ENCODE measurements at regions not wholly inside any gene's neighbourhood (a gene's known extent, or its start where the extent isn't known, plus 50 kb on each side); places are given as distances from the start of the nearest gene placed in this dataset.

DNA sequence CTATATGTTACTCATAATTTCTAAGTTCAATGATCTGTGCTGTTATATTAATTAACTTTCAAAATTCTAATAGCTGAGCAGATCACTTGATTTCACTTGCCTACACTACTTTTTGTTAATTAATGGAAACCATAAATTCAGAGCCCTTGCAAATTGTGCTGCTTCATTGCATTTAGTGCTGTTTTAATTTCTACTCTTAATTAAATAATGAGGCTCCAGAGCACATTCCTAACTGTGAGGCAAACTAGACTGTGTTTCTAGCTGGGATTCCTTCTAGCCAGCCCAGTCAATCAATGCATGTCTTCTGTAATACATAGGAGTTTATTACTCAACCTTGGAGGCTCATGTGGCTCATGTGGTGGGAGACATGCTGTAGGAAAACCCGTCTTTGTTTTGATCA, 301.1 kb upstream of the GOLIM4 start:
- H3K4me3 ChIP-seq: no peak overlapping the region
- DNase-seq: no peak
- TF ChIP-seq EP300 (IDR thresholded peaks at IDR 0.05): no peak
- TF ChIP-seq, protein P1, sequence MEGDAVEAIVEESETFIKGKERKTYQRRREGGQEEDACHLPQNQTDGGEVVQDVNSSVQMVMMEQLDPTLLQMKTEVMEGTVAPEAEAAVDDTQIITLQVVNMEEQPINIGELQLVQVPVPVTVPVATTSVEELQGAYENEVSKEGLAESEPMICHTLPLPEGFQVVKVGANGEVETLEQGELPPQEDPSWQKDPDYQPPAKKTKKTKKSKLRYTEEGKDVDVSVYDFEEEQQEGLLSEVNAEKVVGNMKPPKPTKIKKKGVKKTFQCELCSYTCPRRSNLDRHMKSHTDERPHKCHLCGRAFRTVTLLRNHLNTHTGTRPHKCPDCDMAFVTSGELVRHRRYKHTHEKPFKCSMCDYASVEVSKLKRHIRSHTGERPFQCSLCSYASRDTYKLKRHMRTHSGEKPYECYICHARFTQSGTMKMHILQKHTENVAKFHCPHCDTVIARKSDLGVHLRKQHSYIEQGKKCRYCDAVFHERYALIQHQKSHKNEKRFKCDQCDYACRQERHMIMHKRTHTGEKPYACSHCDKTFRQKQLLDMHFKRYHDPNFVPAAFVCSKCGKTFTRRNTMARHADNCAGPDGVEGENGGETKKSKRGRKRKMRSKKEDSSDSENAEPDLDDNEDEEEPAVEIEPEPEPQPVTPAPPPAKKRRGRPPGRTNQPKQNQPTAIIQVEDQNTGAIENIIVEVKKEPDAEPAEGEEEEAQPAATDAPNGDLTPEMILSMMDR (IDR thresholded peaks at IDR 0.05): no peak
- TF ChIP-seq POLR2A (IDR thresholded peaks at IDR 0.05): no peak
- no peaks in the 10 kb centered on the region for H3K36me3 ChIP-seq
- no peaks in the 10 kb centered on the region for H3K4me1 ChIP-seq (ENCODE audit: insufficient read depth)
- H3K9me3 ChIP-seq: no peaks in the 10 kb centered on the region
- no peaks in the 10 kb centered on the region for H3K27me3 ChIP-seq
- intact Hi-C loops (cut with DNase I): no loop called here
- no peak overlapping the region for H3K27ac ChIP-seq
- 79 to 85% (median 83%) methylated on average over 1 of the region's 1 CpG for WGBS, 3 donors

DNA sequence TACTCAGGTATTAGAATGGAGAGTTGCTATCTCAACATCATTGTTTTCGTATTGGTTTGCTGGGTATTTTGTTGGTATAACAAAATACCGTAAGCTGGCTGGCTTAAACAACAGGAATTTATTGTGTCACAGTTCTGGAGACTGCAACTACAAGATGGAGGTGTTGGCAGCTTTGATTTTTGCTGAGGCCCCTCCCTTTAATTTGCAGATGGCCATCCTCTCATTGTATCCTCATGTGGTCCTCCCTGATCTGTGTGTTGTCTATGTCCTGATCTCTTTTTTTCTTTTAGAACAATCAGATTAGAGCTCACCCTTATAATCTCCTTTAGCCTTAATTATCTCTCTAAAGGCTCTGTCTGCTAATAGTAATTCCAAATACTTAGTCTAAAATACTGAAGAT, 299.8 kb upstream of the GOLIM4 start:
- Histone ChIP-seq H3K4me3 (no peak overlapping the region), H3K9me3 (no peaks in the 10 kb centered on the region), H3K27ac (no peak overlapping the region), H3K36me3 (no peaks in the 10 kb centered on the region), H3K27me3 (no peaks in the 10 kb centered on the region), H3K4me1 (ENCODE audit: insufficient read depth) (no peaks in the 10 kb centered on the region)
- 74 to 89% (median 81%) methylated on average over 2 of the region's 2 CpGs for WGBS, 3 donors
- DNase-seq: no peak
- TF ChIP-seq POLR2A (IDR thresholded peaks at IDR 0.05): no peak
- TF ChIP-seq EP300 (IDR thresholded peaks at IDR 0.05): no peak
- TF ChIP-seq, protein P1 (IDR thresholded peaks at IDR 0.05): no peak
- intact Hi-C loops (cut with DNase I): no loop called here

DNA sequence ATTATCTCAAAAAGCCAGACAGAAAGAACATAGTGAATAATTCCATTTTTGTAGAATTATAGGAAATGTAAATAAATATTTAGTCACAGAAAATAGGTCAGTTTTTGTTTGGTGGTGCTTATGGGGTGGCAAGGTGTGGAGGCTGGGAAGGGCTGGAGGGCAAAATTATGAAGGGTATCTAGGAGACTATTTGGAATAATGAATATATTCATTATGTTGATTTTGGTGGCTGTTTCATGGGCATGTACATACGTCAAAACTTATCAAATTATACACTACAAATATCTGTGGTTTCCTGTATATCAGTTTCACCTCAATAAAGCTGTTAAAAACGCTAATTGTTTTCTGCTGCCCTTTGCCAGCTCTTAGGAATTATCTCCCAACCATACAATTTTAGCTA, 298.7 kb upstream of the GOLIM4 start:
- Histone ChIP-seq H3K36me3 (no peaks in the 10 kb centered on the region), H3K4me3 (no peak overlapping the region), H3K9me3 (no peaks in the 10 kb centered on the region), H3K27ac (no peak overlapping the region), H3K4me1 (ENCODE audit: insufficient read depth) (no peaks in the 10 kb centered on the region), H3K27me3 (no peaks in the 10 kb centered on the region)
- DNase-seq: no peak
- WGBS, 3 donors: 57 to 73% (median 65%) methylated on average over 2 of the region's 2 CpGs
- intact Hi-C loops (cut with DNase I): no loop called here
- TF ChIP-seq POLR2A (IDR thresholded peaks at IDR 0.05): no peak
- TF ChIP-seq, protein P1 (IDR thresholded peaks at IDR 0.05): no peak
- no peak for TF ChIP-seq EP300 (IDR thresholded peaks at IDR 0.05)

DNA sequence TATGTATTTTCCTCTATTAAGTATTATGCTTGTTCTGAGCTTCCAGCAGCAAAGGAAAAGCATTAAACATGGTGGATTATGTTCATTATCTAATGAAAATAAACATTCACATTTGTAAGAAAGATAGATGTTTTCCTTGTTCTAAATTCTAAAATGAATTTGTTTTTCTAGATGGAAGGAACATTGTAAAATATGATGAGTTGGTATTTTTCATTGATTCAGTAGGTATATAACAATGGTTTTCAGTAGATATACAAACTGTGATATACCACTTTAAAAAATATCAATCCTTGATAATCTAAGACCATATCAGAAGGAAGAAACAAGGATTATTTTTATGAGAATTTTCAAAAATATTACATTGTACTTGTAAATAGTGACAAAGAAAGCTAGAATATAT, 290.6 kb upstream of the GOLIM4 start:
- DNase-seq: no peak
- TF ChIP-seq, protein P1 (IDR thresholded peaks at IDR 0.05): no peak
- TF ChIP-seq EP300 (IDR thresholded peaks at IDR 0.05): no peak
- no peak for TF ChIP-seq POLR2A (IDR thresholded peaks at IDR 0.05)
- Histone ChIP-seq H3K27me3 (no peaks in the 10 kb centered on the region), H3K27ac (no peak overlapping the region), H3K36me3 (no peaks in the 10 kb centered on the region), H3K9me3 (no peaks in the 10 kb centered on the region), H3K4me1 (ENCODE audit: insufficient read depth) (no peaks in the 10 kb centered on the region), H3K4me3 (no peak overlapping the region)
- intact Hi-C loops (cut with DNase I): no loop called here

DNA sequence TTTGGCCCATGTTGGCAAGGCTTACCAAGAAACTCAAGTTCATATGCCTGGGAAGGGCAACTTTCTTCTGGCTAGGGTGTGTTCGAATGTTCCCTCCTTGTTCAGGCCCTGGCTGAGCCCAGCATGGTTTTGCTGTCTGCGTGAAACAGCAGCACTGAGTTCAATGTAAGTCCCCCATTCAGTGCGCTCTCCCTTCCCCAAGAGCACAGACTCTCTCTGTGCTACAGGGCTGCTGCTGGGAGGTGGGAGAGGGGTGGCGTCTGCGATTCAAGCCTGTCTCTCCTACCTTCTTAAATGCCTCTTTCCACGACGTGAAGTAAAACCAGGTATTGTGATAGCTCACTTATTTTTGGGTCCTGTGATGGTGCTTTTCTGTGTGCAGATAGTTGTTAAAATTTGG, 289.3 kb upstream of the GOLIM4 start:
- DNase-seq: no peak
- H3K4me3 ChIP-seq: no peak overlapping the region
- no peak for TF ChIP-seq EP300 (IDR thresholded peaks at IDR 0.05)
- TF ChIP-seq, protein P1 (IDR thresholded peaks at IDR 0.05): no peak
- TF ChIP-seq POLR2A (IDR thresholded peaks at IDR 0.05): no peak
- no peaks in the 10 kb centered on the region for H3K9me3 ChIP-seq
- no peaks in the 10 kb centered on the region for H3K4me1 ChIP-seq (ENCODE audit: insufficient read depth)
- 73 to 81% (median 75%) methylated on average over 7 of the region's 7 CpGs for WGBS, 3 donors
- no peak overlapping the region for H3K27ac ChIP-seq
- intact Hi-C loops (cut with DNase I): no loop called here
- H3K36me3 ChIP-seq: no peaks in the 10 kb centered on the region
- no peaks in the 10 kb centered on the region for H3K27me3 ChIP-seq

Measured in ovary (tissue), 7 donors.